GM21447 (cell line): ENCODE measurements at regions not wholly inside any gene's neighbourhood (a gene's known extent, or its start where the extent isn't known, plus 50 kb on each side); places are given as distances from the start of the nearest gene placed in this dataset.

Source experiments
- ATAC-seq: cut with Tn5 transposase; IDR thresholded peaks from one replicate; pipeline ENCODE4 v1.9.1; 2021; ENCODE audit not compliant: unreplicated experiment

GRCh38 chr11:80636999-80637398, 1196.2 kb upstream of the TENM4 start:
- no peak for ATAC-seq

GRCh38 chr11:80635178-80635577, 1194.3 kb upstream of the TENM4 start:
- no peak for ATAC-seq

- ATAC-seq, result no peak
These were observed 1191.9 kb upstream of the TENM4 start for GRCh38 chr11:80632691-80633090.

GRCh38 chr11:80632156-80632555, 1191.3 kb upstream of the TENM4 start:
- no peak for ATAC-seq

GRCh38 chr11:80629466-80629865, 1188.6 kb upstream of the TENM4 start:
- no peak for ATAC-seq

GRCh38 chr11:80627364-80627763, 1186.5 kb upstream of the TENM4 start:
- no peak for ATAC-seq

- ATAC-seq, result no peak
These were observed 1185.9 kb upstream of the TENM4 start for GRCh38 chr11:80626721-80627120.

GRCh38 chr11:80625563-80625962, 1184.7 kb upstream of the TENM4 start:
- no peak for ATAC-seq

GRCh38 chr11:80621871-80622270, 1181.0 kb upstream of the TENM4 start:
- no peak for ATAC-seq

- ATAC-seq, result no peak
These were observed 1180.0 kb upstream of the TENM4 start for GRCh38 chr11:80620867-80621266.

GRCh38 chr11:80617156-80617555, 1176.3 kb upstream of the TENM4 start:
- ATAC-seq, result no peak

- ATAC-seq, result no peak
These were observed 1175.4 kb upstream of the TENM4 start for GRCh38 chr11:80616070-80616800.

- no peak for ATAC-seq
These were observed 1172.8 kb upstream of the TENM4 start for GRCh38 chr11:80613655-80614054.

GRCh38 chr11:80610516-80610915, 1169.7 kb upstream of the TENM4 start:
- ATAC-seq, result no peak

GRCh38 chr11:80603472-80603871, 1162.6 kb upstream of the TENM4 start:
- ATAC-seq, result no peak

GRCh38 chr11:80598905-80599304, 1158.1 kb upstream of the TENM4 start:
- ATAC-seq, result no peak

GRCh38 chr11:80596291-80596810, 1155.5 kb upstream of the TENM4 start:
- no peak for ATAC-seq

GRCh38 chr11:80595011-80595410, 1154.2 kb upstream of the TENM4 start:
- ATAC-seq, result no peak

GRCh38 chr11:80593648-80594374, 1153.0 kb upstream of the TENM4 start:
- ATAC-seq, result no peak

- no peak for ATAC-seq
These were observed 1151.7 kb upstream of the TENM4 start for GRCh38 chr11:80592546-80592945.

GRCh38 chr11:80587906-80588305, 1147.1 kb upstream of the TENM4 start:
- ATAC-seq, result no peak

GRCh38 chr11:80586464-80586863, 1145.6 kb upstream of the TENM4 start:
- no peak for ATAC-seq
